ENCODE measurements at regions not wholly inside any gene's neighbourhood (a gene's known extent, or its start where the extent isn't known, plus 50 kb on each side); places are given as distances from the start of the nearest gene placed in this dataset.

DNA sequence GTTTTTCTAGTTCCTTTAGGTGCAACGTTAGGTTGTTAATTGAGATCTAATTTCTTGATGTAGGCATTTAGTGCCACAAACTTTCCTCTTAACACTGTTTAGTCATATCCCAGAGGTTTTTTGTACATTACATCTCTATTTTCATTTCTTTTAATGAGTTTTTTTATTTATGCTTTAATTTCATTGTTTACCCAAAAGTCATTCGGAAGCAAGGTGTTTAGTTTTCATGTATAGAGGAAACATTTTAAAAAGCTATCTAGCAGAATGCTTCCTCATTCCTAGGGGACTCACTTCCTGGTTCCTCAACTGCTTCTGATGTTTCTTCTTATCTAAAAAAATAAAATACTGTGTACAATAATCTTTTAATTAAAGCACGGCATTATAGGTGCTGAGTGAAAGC is 307.2 kb upstream of the CAMK1G start:
- H3K27ac ChIP-seq (ENCODE audit: low read depth in 2 of 2, low read length in 1 of 2): no peak overlapping the region
- no peaks in the 10 kb centered on the region for H3K36me3 ChIP-seq (ENCODE audit: control insufficient read depth in 2 of 2, insufficient read depth in 2 of 2, low read length in 1 of 2)
- no peaks in the 10 kb centered on the region for H3K27me3 ChIP-seq (ENCODE audit: control insufficient read depth in 1 of 2, insufficient read depth in 2 of 2, low read length in 2 of 2)
- 53 to 73% methylated on average over 3 of the region's 3 CpGs for WGBS, 2 donors
- H3K9me3 ChIP-seq (ENCODE audit: control insufficient read depth in 2 of 2, insufficient read depth in 1 of 2, low read depth in 1 of 2, low read length in 1 of 2): no peaks in the 10 kb centered on the region
- H3K4me1 ChIP-seq (ENCODE audit: control insufficient read depth in 2 of 2, insufficient read depth in 2 of 2, low read length in 1 of 2): no peaks in the 10 kb centered on the region
- H3K4me3 ChIP-seq (ENCODE audit: low read depth in 1 of 2, low read length in 2 of 2): no peak overlapping the region

DNA sequence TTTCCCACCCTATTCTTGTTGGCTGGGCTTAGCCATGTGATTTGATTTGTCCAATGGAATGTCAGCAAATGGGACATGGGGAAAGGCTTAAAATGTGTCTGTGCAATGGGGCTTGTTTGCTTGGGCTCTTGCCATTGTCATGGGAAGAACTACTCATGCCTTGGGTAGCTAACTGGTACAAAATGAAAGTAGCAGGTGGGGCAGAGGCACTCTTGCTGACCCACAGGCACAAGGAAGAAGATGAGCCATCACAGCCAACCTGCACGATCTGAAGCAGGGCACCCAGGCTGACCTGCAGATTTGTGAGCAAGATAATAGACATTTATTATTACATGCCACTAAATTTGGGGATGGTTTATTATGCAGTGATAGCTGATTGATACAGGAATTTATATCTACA is 305.9 kb upstream of the CAMK1G start:
- H3K27me3 ChIP-seq (ENCODE audit: control insufficient read depth in 1 of 2, insufficient read depth in 2 of 2, low read length in 2 of 2): no peaks in the 10 kb centered on the region
- no peak overlapping the region for H3K4me3 ChIP-seq (ENCODE audit: low read depth in 1 of 2, low read length in 2 of 2)
- H3K4me1 ChIP-seq (ENCODE audit: control insufficient read depth in 2 of 2, insufficient read depth in 2 of 2, low read length in 1 of 2): no peaks in the 10 kb centered on the region
- no peak overlapping the region for H3K27ac ChIP-seq (ENCODE audit: low read depth in 2 of 2, low read length in 1 of 2)
- H3K9me3 ChIP-seq (ENCODE audit: control insufficient read depth in 2 of 2, insufficient read depth in 1 of 2, low read depth in 1 of 2, low read length in 1 of 2): no peaks in the 10 kb centered on the region
- WGBS, 2 donors: 89 to 97% methylated on average over 1 of the region's 1 CpG
- no peaks in the 10 kb centered on the region for H3K36me3 ChIP-seq (ENCODE audit: control insufficient read depth in 2 of 2, insufficient read depth in 2 of 2, low read length in 1 of 2)

DNA sequence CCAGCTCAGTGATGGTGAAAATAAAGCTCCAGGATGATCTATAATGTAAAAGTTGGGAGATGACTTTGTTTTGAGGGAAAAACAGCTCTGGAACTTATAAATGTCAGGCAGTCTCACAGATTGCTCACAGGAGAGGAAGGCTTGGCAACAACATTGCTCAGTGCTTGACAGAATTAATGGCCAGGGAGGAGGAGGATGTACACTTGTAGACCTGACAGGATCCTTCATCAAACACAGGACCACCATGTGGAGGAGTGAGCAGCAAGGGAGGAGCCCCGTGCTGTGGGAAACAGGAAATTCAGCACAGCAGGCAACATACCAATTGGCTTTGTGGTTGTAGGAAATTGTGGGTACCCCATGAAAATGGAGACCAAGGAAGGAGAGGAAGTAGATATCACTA is 291.8 kb upstream of the CAMK1G start:
- no peaks in the 10 kb centered on the region for H3K36me3 ChIP-seq (ENCODE audit: control insufficient read depth in 2 of 2, insufficient read depth in 2 of 2, low read length in 1 of 2)
- no peak overlapping the region for H3K27ac ChIP-seq (ENCODE audit: low read depth in 2 of 2, low read length in 1 of 2)
- H3K27me3 ChIP-seq (ENCODE audit: control insufficient read depth in 1 of 2, insufficient read depth in 2 of 2, low read length in 2 of 2): no peaks in the 10 kb centered on the region
- H3K4me1 ChIP-seq (ENCODE audit: control insufficient read depth in 2 of 2, insufficient read depth in 2 of 2, low read length in 1 of 2): no peaks in the 10 kb centered on the region
- H3K9me3 ChIP-seq (ENCODE audit: control insufficient read depth in 2 of 2, insufficient read depth in 1 of 2, low read depth in 1 of 2, low read length in 1 of 2): no peaks in the 10 kb centered on the region
- 33 to 54% methylated on average over 1 of the region's 1 CpG for WGBS, 2 donors
- H3K4me3 ChIP-seq (ENCODE audit: low read depth in 1 of 2, low read length in 2 of 2): no peak overlapping the region

DNA sequence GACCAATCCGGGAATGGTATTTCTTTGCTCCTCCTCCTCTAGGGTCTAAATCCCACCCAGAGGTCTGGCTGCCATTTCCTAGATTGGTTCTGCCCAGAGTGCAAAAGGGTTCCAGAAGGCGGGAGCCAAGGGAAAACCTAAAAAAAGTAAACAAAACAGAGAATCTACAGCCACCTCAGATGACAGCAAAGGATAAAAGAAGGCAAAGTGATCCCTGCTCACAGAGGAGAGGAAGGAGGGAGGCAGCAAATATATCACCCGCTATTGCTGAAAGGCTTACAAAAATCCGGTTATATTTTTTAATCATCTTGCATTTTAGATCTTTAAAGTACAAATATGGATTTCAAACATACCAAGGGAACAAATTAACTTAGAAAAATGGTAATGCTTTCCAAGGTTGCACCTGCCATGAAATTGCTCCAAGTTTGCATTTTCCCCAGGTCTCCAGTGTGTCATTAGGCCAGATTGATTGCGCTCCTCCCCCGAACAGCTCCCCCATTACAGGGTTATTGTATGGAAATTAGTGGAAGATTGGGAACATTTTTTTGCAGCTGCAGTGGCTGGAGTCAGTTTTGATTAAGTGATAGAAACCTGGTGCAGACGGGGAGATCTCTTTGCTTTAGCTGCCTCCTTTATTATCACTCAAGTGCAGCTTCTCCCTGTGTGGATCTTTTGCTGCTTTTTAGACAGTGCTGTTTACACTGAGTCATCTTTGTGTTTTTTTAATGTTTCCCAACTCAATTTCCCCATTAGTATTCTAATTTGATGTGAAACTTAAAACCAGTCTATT is 280.5 kb upstream of the CAMK1G start:
- no peak overlapping the region for H3K27ac ChIP-seq (ENCODE audit: low read depth in 2 of 2, low read length in 1 of 2)
- H3K4me1 ChIP-seq (ENCODE audit: control insufficient read depth in 2 of 2, insufficient read depth in 2 of 2, low read length in 1 of 2): no peaks in the 10 kb centered on the region
- H3K36me3 ChIP-seq (ENCODE audit: control insufficient read depth in 2 of 2, insufficient read depth in 2 of 2, low read length in 1 of 2): no peaks in the 10 kb centered on the region
- no peaks in the 10 kb centered on the region for H3K9me3 ChIP-seq (ENCODE audit: control insufficient read depth in 2 of 2, insufficient read depth in 1 of 2, low read depth in 1 of 2, low read length in 1 of 2)
- H3K27me3 ChIP-seq (ENCODE audit: control insufficient read depth in 1 of 2, insufficient read depth in 2 of 2, low read length in 2 of 2): no peaks in the 10 kb centered on the region
- 80 to 87% methylated on average over 7 of the region's 7 CpGs for WGBS, 2 donors
- no peak overlapping the region for H3K4me3 ChIP-seq (ENCODE audit: low read depth in 1 of 2, low read length in 2 of 2)

DNA sequence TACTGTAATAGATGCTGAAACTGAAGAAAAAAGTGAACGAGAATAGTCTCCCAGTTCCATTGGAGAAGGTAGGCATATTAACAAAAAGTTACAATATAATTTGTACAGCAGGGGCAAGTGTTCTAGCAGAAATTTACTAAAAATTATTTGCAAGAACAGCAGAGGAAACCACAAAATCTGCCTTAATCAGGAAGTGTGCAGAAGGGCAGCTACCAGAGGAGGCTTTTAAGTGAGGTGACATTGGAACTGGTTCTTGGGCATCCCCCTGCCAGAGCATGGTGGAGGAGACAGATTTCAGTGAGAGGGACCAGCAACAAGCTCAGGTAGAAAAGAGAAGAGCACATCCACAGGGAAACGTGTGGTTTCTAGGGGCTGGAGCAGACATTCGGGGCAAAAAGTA is 279.3 kb upstream of the CAMK1G start:
- Histone ChIP-seq H3K36me3 (ENCODE audit: control insufficient read depth in 2 of 2, insufficient read depth in 2 of 2, low read length in 1 of 2) (no peaks in the 10 kb centered on the region), H3K27ac (ENCODE audit: low read depth in 2 of 2, low read length in 1 of 2) (no peak overlapping the region), H3K27me3 (ENCODE audit: control insufficient read depth in 1 of 2, insufficient read depth in 2 of 2, low read length in 2 of 2) (no peaks in the 10 kb centered on the region), H3K4me3 (ENCODE audit: low read depth in 1 of 2, low read length in 2 of 2) (no peak overlapping the region), H3K4me1 (ENCODE audit: control insufficient read depth in 2 of 2, insufficient read depth in 2 of 2, low read length in 1 of 2) (no peaks in the 10 kb centered on the region), H3K9me3 (ENCODE audit: control insufficient read depth in 2 of 2, insufficient read depth in 1 of 2, low read depth in 1 of 2, low read length in 1 of 2) (no peaks in the 10 kb centered on the region)
- 74 to 85% methylated on average over 3 of the region's 3 CpGs for WGBS, 2 donors

DNA sequence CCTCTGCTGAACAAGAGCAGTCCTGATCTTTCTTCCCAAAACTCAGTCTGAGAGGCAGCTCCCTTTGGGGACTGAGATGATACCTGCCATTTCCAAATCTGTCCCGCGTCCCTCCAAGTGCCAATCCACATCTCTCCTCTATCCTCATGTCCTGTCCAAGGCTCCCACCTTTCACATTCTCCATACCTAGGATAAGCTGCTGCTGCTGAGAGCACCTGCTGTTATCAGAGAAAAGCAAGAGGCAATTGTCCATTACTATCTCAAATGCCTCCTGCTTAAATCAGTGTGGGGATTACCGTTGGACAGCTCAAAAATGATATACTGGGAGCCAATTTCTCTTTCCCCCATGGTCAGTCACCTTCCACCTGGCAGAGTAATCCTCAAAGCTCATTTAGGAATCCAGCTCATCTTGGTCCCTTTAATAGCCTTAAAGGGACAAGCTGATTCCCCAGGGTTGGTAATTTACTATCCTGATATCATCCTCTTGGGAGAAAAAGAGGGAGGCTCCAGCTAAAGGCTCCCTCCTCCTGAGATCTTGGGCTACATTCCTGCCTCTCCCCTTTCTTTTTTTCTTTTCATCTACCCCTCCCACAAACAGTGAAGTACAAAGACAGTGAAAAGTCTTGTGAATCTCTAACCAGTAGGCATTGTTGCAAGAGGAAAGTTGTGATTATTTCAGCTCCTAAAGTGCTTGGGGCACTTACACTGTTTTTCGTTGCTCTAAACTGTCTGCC is 278.1 kb upstream of the CAMK1G start:
- Histone ChIP-seq H3K4me3 (ENCODE audit: low read depth in 1 of 2, low read length in 2 of 2) (no peak overlapping the region), H3K36me3 (ENCODE audit: control insufficient read depth in 2 of 2, insufficient read depth in 2 of 2, low read length in 1 of 2) (no peaks in the 10 kb centered on the region), H3K9me3 (ENCODE audit: control insufficient read depth in 2 of 2, insufficient read depth in 1 of 2, low read depth in 1 of 2, low read length in 1 of 2) (no peaks in the 10 kb centered on the region), H3K27ac (ENCODE audit: low read depth in 2 of 2, low read length in 1 of 2) (no peak overlapping the region), H3K27me3 (ENCODE audit: control insufficient read depth in 1 of 2, insufficient read depth in 2 of 2, low read length in 2 of 2) (no peaks in the 10 kb centered on the region), H3K4me1 (ENCODE audit: control insufficient read depth in 2 of 2, insufficient read depth in 2 of 2, low read length in 1 of 2) (no peaks in the 10 kb centered on the region)
- WGBS, 2 donors: 67 to 74% methylated on average over 4 of the region's 4 CpGs

DNA sequence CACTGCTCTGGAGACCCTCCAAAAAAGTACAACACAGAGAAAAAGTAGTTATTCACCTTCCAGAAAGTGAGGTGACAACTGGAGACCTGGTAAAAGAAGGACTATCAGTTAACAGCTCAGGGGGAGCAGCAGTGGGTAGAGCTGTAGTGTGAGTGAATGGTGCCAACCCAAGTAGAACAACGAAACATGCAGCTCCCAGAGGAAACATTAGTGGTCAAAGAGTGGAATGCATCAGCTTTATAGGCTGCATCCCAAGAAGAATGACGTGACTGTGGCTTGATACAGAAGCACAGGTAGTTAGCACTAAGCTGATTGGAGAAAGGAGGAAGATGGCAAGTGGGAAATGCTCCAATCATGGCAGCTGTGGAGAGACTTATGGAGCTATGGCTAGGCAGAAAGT is 275.7 kb upstream of the CAMK1G start:
- H3K36me3 ChIP-seq (ENCODE audit: control insufficient read depth in 2 of 2, insufficient read depth in 2 of 2, low read length in 1 of 2): no peaks in the 10 kb centered on the region
- no peaks in the 10 kb centered on the region for H3K27me3 ChIP-seq (ENCODE audit: control insufficient read depth in 1 of 2, insufficient read depth in 2 of 2, low read length in 2 of 2)
- H3K27ac ChIP-seq (ENCODE audit: low read depth in 2 of 2, low read length in 1 of 2): no peak overlapping the region
- no peaks in the 10 kb centered on the region for H3K4me1 ChIP-seq (ENCODE audit: control insufficient read depth in 2 of 2, insufficient read depth in 2 of 2, low read length in 1 of 2)
- 66 to 76% methylated on average over 2 of the region's 2 CpGs for WGBS, 2 donors
- no peaks in the 10 kb centered on the region for H3K9me3 ChIP-seq (ENCODE audit: control insufficient read depth in 2 of 2, insufficient read depth in 1 of 2, low read depth in 1 of 2, low read length in 1 of 2)
- H3K4me3 ChIP-seq (ENCODE audit: low read depth in 1 of 2, low read length in 2 of 2): no peak overlapping the region

DNA sequence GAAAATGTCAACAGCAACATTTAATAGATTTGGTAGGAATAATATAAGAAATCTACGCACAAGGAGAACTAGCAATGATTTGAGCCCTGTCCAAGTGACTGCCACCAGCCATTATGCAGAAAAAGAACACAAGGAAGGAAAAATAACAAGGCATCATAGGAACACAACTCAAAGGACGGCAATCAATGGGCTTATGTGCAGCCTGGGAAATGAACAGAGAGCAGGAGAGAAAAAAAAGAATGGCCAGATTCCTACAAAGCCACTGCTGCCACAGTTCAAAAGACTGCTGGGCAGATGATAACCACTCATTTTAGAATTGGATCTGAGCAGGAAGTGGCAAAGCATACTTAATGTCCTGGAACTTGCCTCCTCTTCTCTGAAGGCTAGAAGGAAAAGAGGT is 274.3 kb upstream of the CAMK1G start:
- no peaks in the 10 kb centered on the region for H3K27me3 ChIP-seq (ENCODE audit: control insufficient read depth in 1 of 2, insufficient read depth in 2 of 2, low read length in 2 of 2)
- no peak overlapping the region for H3K27ac ChIP-seq (ENCODE audit: low read depth in 2 of 2, low read length in 1 of 2)
- H3K4me1 ChIP-seq (ENCODE audit: control insufficient read depth in 2 of 2, insufficient read depth in 2 of 2, low read length in 1 of 2): no peaks in the 10 kb centered on the region
- H3K36me3 ChIP-seq (ENCODE audit: control insufficient read depth in 2 of 2, insufficient read depth in 2 of 2, low read length in 1 of 2): no peaks in the 10 kb centered on the region
- 62 to 78% methylated on average over 2 of the region's 2 CpGs for WGBS, 2 donors
- H3K4me3 ChIP-seq (ENCODE audit: low read depth in 1 of 2, low read length in 2 of 2): no peak overlapping the region
- no peaks in the 10 kb centered on the region for H3K9me3 ChIP-seq (ENCODE audit: control insufficient read depth in 2 of 2, insufficient read depth in 1 of 2, low read depth in 1 of 2, low read length in 1 of 2)

DNA sequence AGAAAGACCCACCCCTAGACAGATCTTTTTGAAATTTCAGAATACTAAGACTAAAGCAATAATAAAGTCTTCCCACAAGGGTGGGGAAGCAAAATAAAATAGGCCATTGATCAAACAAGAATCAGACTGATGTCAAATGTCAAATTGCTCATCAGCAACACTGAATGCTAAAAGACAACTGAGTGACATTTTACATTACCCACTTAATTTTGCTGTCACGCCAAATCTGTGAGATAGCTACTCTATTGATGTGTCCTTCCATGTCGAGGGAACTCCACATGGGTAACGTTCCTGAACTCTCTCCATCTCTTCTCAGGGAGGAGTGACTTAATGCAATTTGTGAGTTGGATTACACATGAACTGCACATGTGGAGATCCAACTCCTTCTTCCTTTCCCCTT is 271.7 kb upstream of the CAMK1G start:
- Histone ChIP-seq H3K27me3 (ENCODE audit: control insufficient read depth in 1 of 2, insufficient read depth in 2 of 2, low read length in 2 of 2) (no peaks in the 10 kb centered on the region), H3K36me3 (ENCODE audit: control insufficient read depth in 2 of 2, insufficient read depth in 2 of 2, low read length in 1 of 2) (no peaks in the 10 kb centered on the region), H3K4me1 (ENCODE audit: control insufficient read depth in 2 of 2, insufficient read depth in 2 of 2, low read length in 1 of 2) (no peaks in the 10 kb centered on the region), H3K9me3 (ENCODE audit: control insufficient read depth in 2 of 2, insufficient read depth in 1 of 2, low read depth in 1 of 2, low read length in 1 of 2) (no peaks in the 10 kb centered on the region), H3K27ac (ENCODE audit: low read depth in 2 of 2, low read length in 1 of 2) (no peak overlapping the region), H3K4me3 (ENCODE audit: low read depth in 1 of 2, low read length in 2 of 2) (no peak overlapping the region)
- WGBS, 2 donors: 79 to 83% methylated on average over 3 of the region's 3 CpGs

DNA sequence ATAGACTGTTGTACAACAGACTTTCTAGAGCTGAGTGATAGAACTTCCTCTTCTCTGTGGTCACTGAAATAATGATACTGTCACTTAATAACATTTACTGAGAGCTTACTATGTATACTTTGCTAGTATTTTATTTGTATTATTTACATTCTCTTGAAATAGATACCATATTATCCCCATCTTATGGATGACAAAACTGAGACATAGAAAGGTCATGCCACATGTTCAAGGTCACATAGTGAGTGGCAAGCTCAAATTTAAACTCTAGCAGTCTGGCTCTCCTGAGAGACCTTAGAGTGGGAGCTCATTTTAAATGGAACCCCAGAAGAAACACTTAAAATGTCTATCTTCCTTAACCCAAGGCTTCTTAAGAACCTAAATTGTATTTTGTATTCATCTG is 266.6 kb upstream of the CAMK1G start:
- no peaks in the 10 kb centered on the region for H3K4me1 ChIP-seq (ENCODE audit: control insufficient read depth in 2 of 2, insufficient read depth in 2 of 2, low read length in 1 of 2)
- no peak overlapping the region for H3K4me3 ChIP-seq (ENCODE audit: low read depth in 1 of 2, low read length in 2 of 2)
- H3K36me3 ChIP-seq (ENCODE audit: control insufficient read depth in 2 of 2, insufficient read depth in 2 of 2, low read length in 1 of 2): no peaks in the 10 kb centered on the region
- H3K9me3 ChIP-seq (ENCODE audit: control insufficient read depth in 2 of 2, insufficient read depth in 1 of 2, low read depth in 1 of 2, low read length in 1 of 2): no peaks in the 10 kb centered on the region
- H3K27me3 ChIP-seq (ENCODE audit: control insufficient read depth in 1 of 2, insufficient read depth in 2 of 2, low read length in 2 of 2): no peaks in the 10 kb centered on the region
- no peak overlapping the region for H3K27ac ChIP-seq (ENCODE audit: low read depth in 2 of 2, low read length in 1 of 2)

Measured in esophagus (tissue), 2 donors.